Upper lobe of left lung (tissue), 6 donors: ENCODE measurements at regions not wholly inside any gene's neighbourhood (a gene's known extent, or its start where the extent isn't known, plus 50 kb on each side); places are given as distances from the start of the nearest gene placed in this dataset.

Source experiments
- ATAC-seq, 2 donors: fragments of 200-7000 bp; cut with Tn5 transposase; one replicate each; pipeline ENCODE4 v1.9.1; 2022; ENCODE audit warnings: mild to moderate bottlenecking in 2 of 2, moderate library complexity in 2 of 2; ENCODE audit not compliant: low FRiP score in 2 of 2
- DNase-seq, 2 donors: peaks; one replicate each; pipeline ENCODE4 v3.0.0-alpha.2; 2019 to 2020
- H3K27ac ChIP-seq, 4 donors: fragments of 200-600 bp; sonication (generic); one replicate each; pipeline ENCODE4 v1.5.1; 2016 to 2019
- H3K27me3 ChIP-seq, 4 donors: fragments of 200-600 bp; sonication (generic); one replicate each; pipeline ENCODE4 v1.5.1; 2017 to 2019
- H3K36me3 ChIP-seq, 4 donors: fragments of 200-600 bp; sonication (generic); one replicate each; pipeline ENCODE4 v1.5.1; 2016 to 2019
- H3K4me1 ChIP-seq, 4 donors: fragments of 200-600 bp; sonication (generic); one replicate each; pipeline ENCODE4 v1.5.1; 2018 to 2019
- H3K4me3 ChIP-seq, 4 donors: fragments of 200-600 bp; sonication (generic); one replicate each; pipeline ENCODE4 v1.5.1; 2017 to 2019; ENCODE audit warnings: mild to moderate bottlenecking in 2 of 4, moderate library complexity in 1 of 4
- H3K9me3 ChIP-seq, 4 donors: fragments of 200-600 bp; sonication (generic); one replicate each; pipeline ENCODE4 v1.5.1; 2018 to 2019
- EP300 ChIP-seq, 4 donors: sonication (generic); formaldehyde crosslinking; IDR thresholded peaks; one replicate each; pipeline ENCODE4 v1.5.1; 2017; ENCODE audit warnings: antibody characterized with exemption in 4 of 4, control low read depth in 2 of 4
- POLR2A ChIP-seq, 4 donors: fragments of 450-650 bp; IDR thresholded peaks; one replicate each; pipeline ENCODE4 v1.5.1; 2016 to 2017; ENCODE audit warnings: antibody characterized with exemption in 4 of 4, mild to moderate bottlenecking in 2 of 4
- POLR2AphosphoS5 ChIP-seq, 2 donors: sonication (generic); formaldehyde crosslinking; IDR thresholded peaks; one replicate each; pipeline ENCODE4 v1.5.1; 2017; ENCODE audit warnings: antibody characterized with exemption in 2 of 2
- WGBS, 2 donors: methylation state at CpG; one replicate each; pipeline ENCODE4 v1.1.5; 2017 to 2018; 5-methylcytosine and 5-hydroxymethylcytosine counted together
- TF ChIP-seq, protein P1 (sequence below), 6 experiments: fragments of 450-650 bp in 4 of 6; fragments of 200-600 bp in 2 of 6; sonication (generic) in 2 of 6; IDR thresholded peaks; one replicate each; pipeline ENCODE4 v1.5.1; 2016 to 2019; ENCODE audit warnings: antibody characterized with exemption in 6 of 6
- donor health status: DM: no; HTN: no; CAD: no; lungs with moderate emphysema.
- donor health status: DM: no; HTN: yes; CAD: no; lungs with severe emphysema.

DNA sequence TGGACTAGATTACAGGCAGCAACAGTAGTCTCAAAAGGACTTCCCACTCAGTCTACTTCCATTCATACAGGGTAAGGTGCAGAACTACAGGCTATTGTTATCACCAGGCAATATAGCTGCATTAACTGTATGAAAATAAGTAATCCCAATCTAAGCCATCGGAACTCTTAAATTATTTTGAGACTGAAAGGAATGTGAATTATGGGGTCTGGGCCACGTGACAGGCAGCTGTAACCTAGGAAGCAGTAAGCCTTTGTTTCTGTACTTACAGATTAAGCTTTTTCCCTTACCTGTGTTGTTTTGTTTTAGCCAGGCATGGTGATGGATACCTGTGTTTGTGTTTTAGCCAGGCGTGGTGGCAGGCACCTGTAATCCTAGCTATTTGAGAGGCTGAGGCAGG lies 152.4 kb upstream of the TRIM24 start:
- Histone ChIP-seq H3K9me3 (peaks cover 0 to 3% (median 0%) of the 10 kb centered on the region in 4 donors), H3K4me1 (no peaks in the 10 kb centered on the region), H3K27me3 (no peaks in the 10 kb centered on the region), H3K4me3 (no peak overlapping the region), H3K27ac (no peak overlapping the region), H3K36me3 (no peaks in the 10 kb centered on the region)
- TF ChIP-seq, protein P1, sequence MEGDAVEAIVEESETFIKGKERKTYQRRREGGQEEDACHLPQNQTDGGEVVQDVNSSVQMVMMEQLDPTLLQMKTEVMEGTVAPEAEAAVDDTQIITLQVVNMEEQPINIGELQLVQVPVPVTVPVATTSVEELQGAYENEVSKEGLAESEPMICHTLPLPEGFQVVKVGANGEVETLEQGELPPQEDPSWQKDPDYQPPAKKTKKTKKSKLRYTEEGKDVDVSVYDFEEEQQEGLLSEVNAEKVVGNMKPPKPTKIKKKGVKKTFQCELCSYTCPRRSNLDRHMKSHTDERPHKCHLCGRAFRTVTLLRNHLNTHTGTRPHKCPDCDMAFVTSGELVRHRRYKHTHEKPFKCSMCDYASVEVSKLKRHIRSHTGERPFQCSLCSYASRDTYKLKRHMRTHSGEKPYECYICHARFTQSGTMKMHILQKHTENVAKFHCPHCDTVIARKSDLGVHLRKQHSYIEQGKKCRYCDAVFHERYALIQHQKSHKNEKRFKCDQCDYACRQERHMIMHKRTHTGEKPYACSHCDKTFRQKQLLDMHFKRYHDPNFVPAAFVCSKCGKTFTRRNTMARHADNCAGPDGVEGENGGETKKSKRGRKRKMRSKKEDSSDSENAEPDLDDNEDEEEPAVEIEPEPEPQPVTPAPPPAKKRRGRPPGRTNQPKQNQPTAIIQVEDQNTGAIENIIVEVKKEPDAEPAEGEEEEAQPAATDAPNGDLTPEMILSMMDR (IDR thresholded peaks at IDR 0.05) = no peak
- TF ChIP-seq EP300 (IDR thresholded peaks at IDR 0.05) = no peak
- no peak for TF ChIP-seq POLR2AphosphoS5 (IDR thresholded peaks at IDR 0.05)
- TF ChIP-seq POLR2A (IDR thresholded peaks at IDR 0.05) = no peak
- no peak for ATAC-seq
- WGBS, 2 donors = 83 to 89% methylated on average over 3 of the region's 3 CpGs
- DNase-seq = no peak

DNA sequence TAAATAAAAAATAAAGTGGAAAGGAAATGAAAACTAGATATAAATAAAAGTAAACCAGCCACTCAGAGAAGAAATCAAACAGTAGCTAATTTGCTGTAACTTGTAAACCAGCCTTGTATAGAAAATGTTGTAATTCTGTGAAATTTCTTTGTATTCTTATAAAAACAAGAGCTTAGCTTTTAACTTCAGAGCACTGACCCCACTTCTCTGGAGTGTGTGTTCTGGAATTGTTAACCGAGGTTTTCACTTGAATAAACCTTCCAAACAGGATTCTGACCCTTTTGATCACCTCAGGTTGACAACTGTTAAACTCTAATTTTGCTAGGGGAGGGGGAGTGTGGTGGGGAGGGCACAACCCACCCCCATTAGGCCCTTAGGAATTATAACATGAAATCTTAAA lies 151.9 kb upstream of the TRIM24 start:
- Histone ChIP-seq H3K4me1 (no peaks in the 10 kb centered on the region), H3K27me3 (no peaks in the 10 kb centered on the region), H3K9me3 (peaks cover 0 to 3% (median 0%) of the 10 kb centered on the region in 4 donors), H3K27ac (no peak overlapping the region), H3K4me3 (no peak overlapping the region), H3K36me3 (no peaks in the 10 kb centered on the region)
- TF ChIP-seq POLR2AphosphoS5 (IDR thresholded peaks at IDR 0.05) = no peak
- no peak for TF ChIP-seq POLR2A (IDR thresholded peaks at IDR 0.05)
- TF ChIP-seq EP300 (IDR thresholded peaks at IDR 0.05) = no peak
- TF ChIP-seq, protein P1 (IDR thresholded peaks at IDR 0.05) = no peak
- no peak for DNase-seq
- 64 to 65% methylated on average over 1 of the region's 1 CpG for WGBS, 2 donors
- no peak for ATAC-seq

DNA sequence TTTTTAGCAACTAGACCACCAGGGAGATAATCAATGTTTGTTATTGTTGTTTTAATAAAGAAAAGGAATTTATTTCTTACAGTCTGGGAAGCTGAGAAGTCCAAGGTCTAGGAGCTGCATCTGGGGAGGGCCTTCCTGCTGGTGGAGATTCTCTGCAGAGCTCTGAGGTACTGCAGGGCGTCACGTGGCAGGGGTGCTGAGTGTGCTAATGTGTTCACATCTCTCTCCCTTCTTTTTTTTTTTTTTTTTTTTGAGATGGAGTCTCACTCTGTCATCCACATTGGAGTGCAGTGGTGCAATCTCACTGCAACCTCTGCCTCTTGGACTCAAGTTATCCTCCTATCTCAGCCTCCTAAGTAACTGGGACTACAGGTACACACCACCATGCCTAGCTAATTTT lies 150.9 kb upstream of the TRIM24 start:
- WGBS, 2 donors = 92% methylated on average over 2 of the region's 2 CpGs
- Histone ChIP-seq H3K27ac (no peak overlapping the region), H3K9me3 (no peaks in the 10 kb centered on the region), H3K36me3 (no peaks in the 10 kb centered on the region), H3K4me1 (no peaks in the 10 kb centered on the region), H3K27me3 (no peaks in the 10 kb centered on the region), H3K4me3 (no peak overlapping the region)
- DNase-seq (no peak), ATAC-seq (no peak)
- TF ChIP-seq, protein P1 (IDR thresholded peaks at IDR 0.05) = no peak
- TF ChIP-seq POLR2AphosphoS5 (IDR thresholded peaks at IDR 0.05) = no peak
- TF ChIP-seq EP300 (IDR thresholded peaks at IDR 0.05) = no peak
- TF ChIP-seq POLR2A (IDR thresholded peaks at IDR 0.05) = no peak

DNA sequence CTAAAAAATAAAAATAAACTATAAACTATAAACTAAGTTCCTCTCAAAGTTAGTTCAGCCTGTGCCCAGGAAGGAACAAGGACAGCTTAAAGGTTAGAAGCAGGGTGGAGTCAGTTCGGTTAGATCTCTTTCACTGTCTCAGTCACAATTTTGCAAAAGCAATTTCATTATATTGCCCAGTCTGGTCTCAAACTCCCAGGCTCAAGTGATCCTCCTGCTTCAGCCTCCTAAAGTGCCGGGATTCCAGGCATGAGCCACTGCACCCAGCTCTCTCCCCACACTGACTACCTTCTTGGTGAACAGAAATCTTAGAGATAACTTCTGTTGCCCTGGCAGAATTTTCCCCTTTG lies 146.3 kb upstream of the TRIM24 start:
- TF ChIP-seq POLR2A (IDR thresholded peaks at IDR 0.05) (no peak), EP300 (IDR thresholded peaks at IDR 0.05) (no peak), POLR2AphosphoS5 (IDR thresholded peaks at IDR 0.05) (no peak)
- TF ChIP-seq, protein P1 (IDR thresholded peaks at IDR 0.05) = no peak
- Histone ChIP-seq H3K36me3 (no peaks in the 10 kb centered on the region), H3K4me3 (no peak overlapping the region), H3K27ac (no peak overlapping the region), H3K27me3 (no peaks in the 10 kb centered on the region), H3K9me3 (no peaks in the 10 kb centered on the region), H3K4me1 (no peaks in the 10 kb centered on the region)
- no peak for ATAC-seq
- no peak for DNase-seq
- WGBS, 2 donors = 80 to 93% methylated on average over 2 of the region's 2 CpGs

DNA sequence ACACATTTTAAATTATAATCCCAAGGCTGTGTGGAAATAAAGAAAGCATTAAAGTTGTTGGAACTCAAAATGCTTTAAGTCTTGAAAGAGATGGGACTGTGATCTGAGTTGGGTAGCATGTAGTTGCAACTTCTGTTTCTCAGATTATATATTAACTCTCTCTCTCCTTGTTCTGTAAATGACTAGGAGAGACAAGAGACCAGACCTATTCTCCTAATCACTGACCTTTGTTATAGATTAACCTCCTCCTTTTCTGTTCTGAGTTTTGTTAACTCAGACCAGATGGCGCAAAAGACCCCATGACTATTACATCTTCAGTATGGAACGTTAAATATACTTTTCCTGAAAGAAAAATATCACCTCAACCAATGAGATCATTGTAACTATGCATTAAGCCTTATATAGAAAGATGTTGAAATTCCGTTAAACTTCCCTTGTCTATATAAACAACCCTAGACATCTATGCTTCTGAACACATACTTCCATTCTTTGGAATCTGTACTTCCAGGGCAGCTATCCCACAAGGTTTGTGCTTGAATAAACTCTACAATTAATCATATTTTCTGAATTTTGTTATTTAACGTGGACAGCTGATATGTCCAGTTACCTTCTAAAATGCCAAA lies 143.5 kb upstream of the TRIM24 start:
- H3K36me3 ChIP-seq = no peaks in the 10 kb centered on the region
- no peak overlapping the region for H3K4me3 ChIP-seq
- ATAC-seq (no peak), DNase-seq (no peak)
- H3K27me3 ChIP-seq = no peaks in the 10 kb centered on the region
- H3K9me3 ChIP-seq = no peaks in the 10 kb centered on the region
- 78 to 79% methylated on average over 4 of the region's 4 CpGs for WGBS, 2 donors
- H3K27ac ChIP-seq = no peak overlapping the region
- no peaks in the 10 kb centered on the region for H3K4me1 ChIP-seq
- TF ChIP-seq POLR2A (IDR thresholded peaks at IDR 0.05) (no peak), EP300 (IDR thresholded peaks at IDR 0.05) (no peak), POLR2AphosphoS5 (IDR thresholded peaks at IDR 0.05) (no peak)
- TF ChIP-seq, protein P1 (IDR thresholded peaks at IDR 0.05) = no peak
